GM12892 (cell line): ENCODE measurements at regions not wholly inside any gene's neighbourhood (a gene's known extent, or its start where the extent isn't known, plus 50 kb on each side); places are given as distances from the start of the nearest gene placed in this dataset.

Source experiments
- POLR2A ChIP-seq: IDR thresholded peaks from 2 replicates; pipeline ENCODE4 v1.6.1; 2011; ENCODE audit warnings: low read depth, low read length, control low read depth
- POLR2AphosphoS5 ChIP-seq: IDR thresholded peaks from 2 replicates; pipeline ENCODE4 v1.6.1; 2011; ENCODE audit warnings: low read depth, low read length, control low read depth

- TF ChIP-seq POLR2AphosphoS5 (no peak), POLR2A (no peak)
Measured at GRCh38 chr5:42090162-42090561, 165.1 kb downstream of the FBXO4 start.
